ENCODE measurements at regions not wholly inside any gene's neighbourhood (a gene's known extent, or its start where the extent isn't known, plus 50 kb on each side); places are given as distances from the start of the nearest gene placed in this dataset.

GRCh38 chr16:73399486-73399885 is 351.6 kb upstream of the ZFHX3 start:
- no peak for TF ChIP-seq CTCF (conservative IDR thresholded peaks at IDR 0.05 in 1 of 2, IDR thresholded peaks at IDR 0.05 in 1 of 2; ENCODE audit: extremely low read depth in 1 of 2, insufficient read depth in 1 of 2, low read depth in 1 of 2, low read length in 2 of 2)
- TF ChIP-seq EZH2 (IDR thresholded peaks at IDR 0.05; ENCODE audit: borderline replicate concordance, low read length): no peak

Measured in mammary epithelial cell (primary cell).